Liver (tissue), 2 donors: ENCODE measurements at regions not wholly inside any gene's neighbourhood (a gene's known extent, or its start where the extent isn't known, plus 50 kb on each side); places are given as distances from the start of the nearest gene placed in this dataset.

Experiments
- CTCF ChIP-seq: fragments of 150-350 bp; IDR thresholded peaks from 2 replicates; pipeline ENCODE4 v1.5.1; 2017; ENCODE audit warnings: improper control_type of control experiment, low read depth, low read length; ENCODE audit not compliant: missing input control
- REST ChIP-seq: IDR thresholded peaks from 2 replicates; pipeline ENCODE4 v1.6.1; 2016; ENCODE audit warnings: antibody characterized with exemption, mild to moderate bottlenecking
- donor health status: healthy.

GRCh38 chr7:130921391-130922180, 187.6 kb upstream of the KLF14 start:
- TF ChIP-seq REST: no peak
- no peak for TF ChIP-seq CTCF
